CD8-positive, alpha-beta memory T cell (primary cell): ENCODE measurements at regions not wholly inside any gene's neighbourhood (a gene's known extent, or its start where the extent isn't known, plus 50 kb on each side); places are given as distances from the start of the nearest gene placed in this dataset.
A peak's percentile ranks its signal among the peaks of the same experiment; 100 is the strongest.
"Not testable (repeated sequence)": the region's sequence is repeated elsewhere in the genome, so short reads cannot be mapped to it uniquely, and the experiment has no call there.

Experiments used
- CTCF ChIA-PET: fragments of 350-600 bp; sonication (Branson Sonifier 250); formaldehyde crosslinking; loops from one replicate; lab custom pipeline; 2021; ENCODE audit warnings: antibody characterized with exemption; lab: Charles Lee
- POLR2A ChIA-PET: fragments of 350-600 bp; sonication (Branson Sonifier 250); formaldehyde crosslinking; loops from one replicate; lab custom pipeline; 2021; ENCODE audit warnings: antibody characterized with exemption; lab: Charles Lee
- DNase-seq, 5 donors: peaks; one replicate each; pipeline versions ENCODE4 v3.0.0 to v3.0.0-alpha.2; 2020 to 2022; ENCODE audit warnings: mixed read lengths in 1 of 5
- H3K27ac ChIP-seq: one replicate; pipeline ENCODE4 v1.7.0; 2013; ENCODE audit warnings: low read depth, mild to moderate bottlenecking, low read length, moderate library complexity
- H3K27me3 ChIP-seq: 2 replicates; pipeline ENCODE4 v1.7.0; 2013; ENCODE audit warnings: low read length, mild to moderate bottlenecking; ENCODE audit not compliant: insufficient read depth, poor library complexity, severe bottlenecking
- H3K36me3 ChIP-seq: 2 replicates; pipeline ENCODE4 v1.7.0; 2013; ENCODE audit warnings: mild to moderate bottlenecking, low read length, moderate library complexity; ENCODE audit not compliant: insufficient read depth
- H3K4me1 ChIP-seq: 2 replicates; pipeline ENCODE4 v1.7.0; 2013; ENCODE audit warnings: mild to moderate bottlenecking, low read length, moderate library complexity; ENCODE audit not compliant: insufficient read depth
- H3K4me3 ChIP-seq: 2 replicates; pipeline ENCODE4 v1.7.0; 2013; ENCODE audit warnings: mild to moderate bottlenecking, low read length
- H3K9me3 ChIP-seq: 2 replicates; pipeline ENCODE4 v1.7.0; 2013; ENCODE audit warnings: mild to moderate bottlenecking, low read length
- H3K27ac Mint-ChIP-seq, 8 donors: one replicate each; pipeline ENCODE4 v1.8.0; 2020 to 2021; ENCODE audit warnings: mixed read lengths in 8 of 8, mild to moderate bottlenecking in 6 of 8, inconsistent platforms in 3 of 8, moderate library complexity in 3 of 8
- H3K27me3 Mint-ChIP-seq, 2 donors: one replicate each; pipeline ENCODE4 v1.8.0; 2020 to 2021; ENCODE audit warnings: mixed read lengths in 2 of 2, mild to moderate bottlenecking in 1 of 2, moderate library complexity in 1 of 2
- H3K36me3 Mint-ChIP-seq, 3 donors: one replicate each; pipeline ENCODE4 v1.8.0; 2020 to 2021; ENCODE audit warnings: mixed read lengths in 3 of 3, inconsistent platforms in 1 of 3, mild to moderate bottlenecking in 1 of 3
- H3K4me1 Mint-ChIP-seq, 3 donors: one replicate each; pipeline ENCODE4 v1.8.0; 2020 to 2021; ENCODE audit warnings: mixed read lengths in 3 of 3, inconsistent platforms in 1 of 3, mild to moderate bottlenecking in 1 of 3
- H3K4me3 Mint-ChIP-seq, 7 donors: one replicate each; pipeline ENCODE4 v1.8.0; 2020 to 2021; ENCODE audit warnings: mixed read lengths in 7 of 7, mild to moderate bottlenecking in 6 of 7, moderate library complexity in 4 of 7, inconsistent platforms in 2 of 7
- H3K9me3 Mint-ChIP-seq, 5 donors: one replicate each; pipeline ENCODE4 v1.8.0; 2020 to 2022; ENCODE audit warnings: mixed read lengths in 5 of 5, mild to moderate bottlenecking in 3 of 5, moderate library complexity in 2 of 5, inconsistent platforms in 1 of 5

DNA sequence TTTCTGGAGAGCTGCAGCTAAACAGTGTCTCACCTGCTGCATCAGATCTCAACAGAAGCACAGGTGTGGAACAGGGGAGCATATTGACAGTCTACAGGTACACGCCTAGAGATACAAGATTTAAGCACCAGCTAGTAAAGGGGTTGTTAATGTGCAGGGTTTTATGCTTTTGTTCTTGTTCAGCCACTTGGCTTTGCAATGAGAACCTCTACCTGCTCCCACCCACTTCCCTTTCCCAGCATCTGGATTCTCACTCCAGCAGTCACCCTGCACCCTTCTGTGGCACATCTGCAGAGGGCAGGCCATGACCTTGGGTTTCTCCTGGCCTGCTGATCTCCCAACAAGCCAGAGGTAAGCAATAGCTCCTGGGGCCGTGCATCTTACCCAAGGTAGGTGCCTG, 446.6 kb downstream of the BUD13 start:
- ChIA-PET CTCF (no interaction called here), POLR2A (no interaction called here)
- H3K4me1 Mint-ChIP-seq, result no peaks in the 10 kb centered on the region
- no peak for DNase-seq
- Histone ChIP-seq H3K27ac (no peak overlapping the region), H3K4me3 (no peak overlapping the region), H3K4me1 (no peaks in the 10 kb centered on the region), H3K9me3 (no peaks in the 10 kb centered on the region), H3K36me3 (no peaks in the 10 kb centered on the region), H3K27me3 (no peaks in the 10 kb centered on the region)
- H3K36me3 Mint-ChIP-seq, result no peaks in the 10 kb centered on the region
- no peak overlapping the region for H3K27ac Mint-ChIP-seq
- H3K27me3 Mint-ChIP-seq, result peaks cover 5 to 8% of the 10 kb centered on the region in 2 donors
- peaks cover 0 to under 1% (median 0%) of the 10 kb centered on the region in 5 donors for H3K9me3 Mint-ChIP-seq
- no peak overlapping the region for H3K4me3 Mint-ChIP-seq

DNA sequence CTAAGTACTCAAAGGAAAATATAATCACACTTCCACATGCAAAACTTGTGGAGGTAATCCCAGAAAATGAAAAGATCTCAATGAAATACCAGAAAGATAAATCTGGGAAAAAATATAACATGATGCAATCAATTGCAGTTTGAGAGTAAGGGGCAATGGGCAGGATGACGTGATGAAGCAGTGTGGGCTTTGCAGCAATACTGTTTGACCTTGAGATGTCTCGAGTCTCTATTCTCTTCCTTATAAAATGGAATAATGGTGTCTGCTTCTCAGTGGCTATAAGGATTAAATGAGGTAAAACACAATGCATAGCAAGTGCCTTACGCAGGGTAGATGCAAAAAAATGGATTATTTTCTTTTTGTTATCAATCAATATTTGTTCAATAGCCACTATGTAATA, 447.5 kb downstream of the BUD13 start:
- H3K36me3 ChIP-seq, result no peaks in the 10 kb centered on the region
- no peak overlapping the region for H3K27ac Mint-ChIP-seq
- H3K27me3 Mint-ChIP-seq, result peaks cover 5 to 8% of the 10 kb centered on the region in 2 donors
- ChIA-PET CTCF (no interaction called here), POLR2A (no interaction called here)
- H3K9me3 ChIP-seq, result no peaks in the 10 kb centered on the region
- no peak overlapping the region for H3K4me3 ChIP-seq
- H3K36me3 Mint-ChIP-seq, result no peaks in the 10 kb centered on the region
- no peaks in the 10 kb centered on the region for H3K4me1 Mint-ChIP-seq
- no peak overlapping the region for H3K27ac ChIP-seq
- no peak for DNase-seq
- H3K9me3 Mint-ChIP-seq, result peaks cover 0 to 4% (median 0%) of the 10 kb centered on the region in 5 donors
- H3K27me3 ChIP-seq, result no peaks in the 10 kb centered on the region
- no peak overlapping the region for H3K4me3 Mint-ChIP-seq
- H3K4me1 ChIP-seq, result no peaks in the 10 kb centered on the region

DNA sequence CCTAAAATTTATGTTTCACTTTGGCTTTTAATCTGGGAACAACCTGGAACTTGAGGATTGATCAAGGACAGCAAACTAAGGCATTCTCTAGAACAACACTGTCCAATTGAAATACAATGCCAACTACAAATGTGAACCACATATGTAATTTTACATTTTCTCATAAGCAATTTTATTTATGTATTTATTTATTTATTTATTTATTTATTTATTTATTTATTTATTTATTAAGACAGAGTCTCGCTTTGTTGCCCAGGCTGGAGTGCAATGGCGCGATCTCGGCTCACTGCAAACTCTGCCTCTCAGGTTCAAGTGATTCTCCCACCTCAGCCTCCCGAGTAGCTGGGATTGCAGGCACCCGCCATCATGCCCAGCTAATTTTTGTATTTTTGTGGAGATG, 448.7 kb downstream of the BUD13 start:
- H3K4me3 Mint-ChIP-seq, H3K4me3 ChIP-seq, H3K4me1 Mint-ChIP-seq, H3K36me3 ChIP-seq, DNase-seq, H3K9me3 ChIP-seq, H3K27ac ChIP-seq, H3K27me3 ChIP-seq, CTCF ChIA-PET, H3K36me3 Mint-ChIP-seq, POLR2A ChIA-PET, H3K9me3 Mint-ChIP-seq, H3K4me1 ChIP-seq, H3K27me3 Mint-ChIP-seq: not testable (repeated sequence)
- peak overlapping the region in 1 of 8 donors; percentile 38 for H3K27ac Mint-ChIP-seq

DNA sequence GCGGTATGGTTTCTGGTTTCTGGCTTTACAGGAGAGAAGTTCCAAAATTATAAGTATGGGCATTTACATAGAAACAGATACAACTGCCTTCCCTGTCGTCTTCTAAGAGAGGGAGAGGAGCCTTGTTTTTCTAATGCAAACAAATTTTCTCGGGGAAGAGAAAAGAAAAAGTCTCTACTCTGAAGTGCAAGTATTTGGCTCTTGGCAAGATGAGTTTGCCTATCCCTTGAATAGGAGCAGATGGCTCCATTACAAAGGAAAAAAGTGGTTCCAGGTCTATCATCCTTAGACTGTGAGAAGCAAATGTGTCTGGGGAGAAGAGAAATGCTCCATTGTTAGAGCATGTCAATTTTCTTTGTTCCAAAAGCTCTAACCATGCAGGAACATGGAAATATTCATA, 455.6 kb downstream of the BUD13 start:
- Mint-ChIP-seq H3K27ac (no peak overlapping the region), H3K9me3 (peaks cover 0 to 9% (median 1%) of the 10 kb centered on the region in 5 donors), H3K36me3 (no peaks in the 10 kb centered on the region), H3K27me3 (peaks cover 2 to 32% of the 10 kb centered on the region in 2 donors), H3K4me1 (no peaks in the 10 kb centered on the region), H3K4me3 (no peak overlapping the region)
- POLR2A ChIA-PET, result no interaction called here
- CTCF ChIA-PET, result no interaction called here
- Histone ChIP-seq H3K36me3 (no peaks in the 10 kb centered on the region), H3K4me3 (no peak overlapping the region), H3K9me3 (no peaks in the 10 kb centered on the region), H3K4me1 (no peaks in the 10 kb centered on the region), H3K27me3 (no peaks in the 10 kb centered on the region), H3K27ac (no peak overlapping the region)
- no peak for DNase-seq

DNA sequence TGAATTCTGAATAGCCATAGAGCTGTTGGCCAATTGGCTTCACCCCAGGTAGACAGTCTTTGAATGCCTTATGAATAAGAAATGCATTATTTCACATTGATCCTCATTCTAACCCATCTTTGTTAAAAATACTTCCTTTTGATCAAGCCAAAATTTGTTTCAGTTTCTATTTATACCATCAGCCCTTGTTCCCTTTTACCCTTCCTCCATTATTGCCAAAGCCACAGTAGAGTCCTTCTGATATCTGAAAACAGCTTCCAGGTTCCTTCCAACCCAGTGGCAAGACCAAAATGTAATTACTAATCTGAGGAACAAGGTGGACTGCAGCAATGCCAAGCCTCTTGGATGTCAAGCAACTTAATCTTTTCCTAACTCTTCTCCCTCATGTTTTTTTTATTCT, 458.8 kb downstream of the BUD13 start:
- H3K9me3 Mint-ChIP-seq, result peaks cover 0 to 8% (median 0%) of the 10 kb centered on the region in 5 donors
- DNase-seq, result no peak
- Histone ChIP-seq H3K36me3 (no peaks in the 10 kb centered on the region), H3K4me1 (no peaks in the 10 kb centered on the region), H3K27ac (no peak overlapping the region), H3K9me3 (no peaks in the 10 kb centered on the region), H3K4me3 (no peak overlapping the region), H3K27me3 (no peaks in the 10 kb centered on the region)
- H3K36me3 Mint-ChIP-seq, result no peaks in the 10 kb centered on the region
- H3K27me3 Mint-ChIP-seq, result peaks cover 14 to 41% of the 10 kb centered on the region in 2 donors
- POLR2A ChIA-PET, result no interaction called here
- CTCF ChIA-PET, result no interaction called here
- H3K4me3 Mint-ChIP-seq, result no peak overlapping the region
- H3K27ac Mint-ChIP-seq, result no peak overlapping the region
- no peaks in the 10 kb centered on the region for H3K4me1 Mint-ChIP-seq

DNA sequence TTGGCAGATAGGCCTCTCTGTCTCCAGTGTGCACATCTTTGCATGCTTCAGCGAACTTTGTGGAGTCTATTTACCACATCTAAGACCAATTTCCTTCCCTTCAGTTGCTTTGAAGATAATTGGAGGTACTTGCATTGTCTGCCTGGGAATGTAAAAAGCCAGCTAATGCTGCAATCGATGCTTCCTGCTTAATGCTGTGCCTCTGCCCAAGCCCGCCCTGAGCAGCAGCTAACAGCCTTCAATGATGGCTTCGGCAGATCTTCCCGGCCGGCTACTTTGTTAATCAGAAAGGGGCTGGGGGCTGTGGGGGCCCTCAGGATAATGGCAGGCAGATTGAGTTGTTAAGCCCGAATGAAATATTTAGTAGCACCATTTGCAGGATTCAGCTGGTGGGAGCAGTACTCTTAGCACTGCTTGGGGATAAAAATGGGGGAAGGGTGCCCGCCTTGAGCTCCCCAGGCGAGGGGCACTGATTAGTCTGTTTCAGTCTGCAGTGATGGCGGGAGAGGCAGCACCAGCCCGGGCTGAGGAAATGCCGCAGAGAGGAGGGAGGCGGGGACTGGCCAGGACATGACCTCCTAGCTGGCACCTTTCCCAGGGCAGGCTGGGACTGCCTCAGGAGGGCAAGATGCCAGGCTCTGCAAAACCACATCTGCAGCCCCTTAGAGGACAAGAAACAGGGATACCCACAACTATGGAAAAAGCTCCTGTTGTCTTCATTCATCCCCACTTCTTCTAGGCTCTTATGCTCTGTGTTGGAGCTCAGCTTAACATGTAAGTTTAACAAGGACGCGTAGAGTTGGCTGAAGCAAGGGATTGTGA, 460.0 kb downstream of the BUD13 start:
- ChIA-PET POLR2A (no interaction called here), CTCF (no interaction called here)
- Histone ChIP-seq H3K36me3 (no peaks in the 10 kb centered on the region), H3K4me1 (no peaks in the 10 kb centered on the region), H3K27ac (no peak overlapping the region), H3K27me3 (no peaks in the 10 kb centered on the region), H3K9me3 (no peaks in the 10 kb centered on the region), H3K4me3 (no peak overlapping the region)
- no peak overlapping the region for H3K4me3 Mint-ChIP-seq
- H3K9me3 Mint-ChIP-seq, result peaks cover 0 to 7% (median 0%) of the 10 kb centered on the region in 5 donors
- no peak overlapping the region for H3K27ac Mint-ChIP-seq
- no peaks in the 10 kb centered on the region for H3K36me3 Mint-ChIP-seq
- peaks cover 15 to 38% of the 10 kb centered on the region in 2 donors for H3K27me3 Mint-ChIP-seq
- DNase-seq, result no peak
- no peaks in the 10 kb centered on the region for H3K4me1 Mint-ChIP-seq

DNA sequence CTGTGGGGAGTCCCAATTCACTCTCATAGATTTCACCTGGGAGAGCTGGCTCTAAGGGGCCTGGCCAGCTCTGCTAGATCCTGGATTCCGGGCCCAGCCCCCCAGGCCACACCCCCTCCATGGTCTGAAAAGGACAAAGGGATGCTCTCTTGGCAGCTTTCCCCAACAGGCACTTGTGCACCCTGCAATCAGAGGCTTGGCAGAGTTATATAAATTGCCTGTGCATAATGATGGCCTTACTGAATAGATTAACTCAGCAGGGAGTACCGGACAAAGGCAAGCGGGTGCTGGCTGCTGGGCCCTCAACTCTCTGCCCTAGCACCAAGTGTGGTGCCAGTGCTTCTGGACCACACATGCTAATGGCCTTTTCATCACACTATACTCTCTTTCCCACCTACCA, 461.6 kb downstream of the BUD13 start:
- Mint-ChIP-seq H3K36me3 (no peaks in the 10 kb centered on the region), H3K27me3 (peaks cover 16 to 33% of the 10 kb centered on the region in 2 donors), H3K27ac (no peak overlapping the region), H3K4me1 (no peaks in the 10 kb centered on the region), H3K9me3 (peaks cover 0 to 7% (median 0%) of the 10 kb centered on the region in 5 donors), H3K4me3 (no peak overlapping the region)
- Histone ChIP-seq H3K36me3 (no peaks in the 10 kb centered on the region), H3K27ac (no peak overlapping the region), H3K9me3 (no peaks in the 10 kb centered on the region), H3K27me3 (no peaks in the 10 kb centered on the region), H3K4me3 (no peak overlapping the region), H3K4me1 (no peaks in the 10 kb centered on the region)
- DNase-seq, result no peak
- CTCF ChIA-PET, result no interaction called here
- POLR2A ChIA-PET, result no interaction called here

DNA sequence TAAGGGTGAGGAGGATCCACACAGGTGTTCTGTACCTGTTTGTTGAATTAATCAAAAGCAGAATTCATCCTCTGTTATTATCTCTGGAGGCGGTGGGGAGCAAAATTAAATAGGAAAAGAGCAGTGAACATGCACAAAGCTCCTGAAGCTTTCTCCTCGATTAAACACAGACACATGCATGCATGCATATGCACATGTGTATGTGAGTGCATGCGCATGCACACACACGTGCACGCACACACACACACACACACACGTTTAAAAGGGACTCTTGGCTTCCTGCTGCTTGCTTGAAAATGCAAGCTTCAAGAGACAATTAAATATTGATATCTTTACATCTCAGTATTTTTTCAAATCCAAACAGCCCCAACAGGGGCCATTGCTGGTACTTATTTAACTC, 462.1 kb downstream of the BUD13 start:
- no peak overlapping the region for H3K4me3 ChIP-seq
- no peak overlapping the region for H3K27ac ChIP-seq
- Mint-ChIP-seq H3K27ac (no peak overlapping the region), H3K36me3 (no peaks in the 10 kb centered on the region), H3K27me3 (peaks cover 16 to 33% of the 10 kb centered on the region in 2 donors), H3K4me1 (no peaks in the 10 kb centered on the region), H3K4me3 (no peak overlapping the region), H3K9me3 (peaks cover 0 to 7% (median 0%) of the 10 kb centered on the region in 5 donors)
- H3K9me3 ChIP-seq, result no peaks in the 10 kb centered on the region
- no peak for DNase-seq
- no peaks in the 10 kb centered on the region for H3K27me3 ChIP-seq
- H3K36me3 ChIP-seq, result no peaks in the 10 kb centered on the region
- CTCF ChIA-PET, result no interaction called here
- no peaks in the 10 kb centered on the region for H3K4me1 ChIP-seq
- POLR2A ChIA-PET, result no interaction called here
